ENCODE measurements at regions not wholly inside any gene's neighbourhood (a gene's known extent, or its start where the extent isn't known, plus 50 kb on each side); places are given as distances from the start of the nearest gene placed in this dataset.

DNA sequence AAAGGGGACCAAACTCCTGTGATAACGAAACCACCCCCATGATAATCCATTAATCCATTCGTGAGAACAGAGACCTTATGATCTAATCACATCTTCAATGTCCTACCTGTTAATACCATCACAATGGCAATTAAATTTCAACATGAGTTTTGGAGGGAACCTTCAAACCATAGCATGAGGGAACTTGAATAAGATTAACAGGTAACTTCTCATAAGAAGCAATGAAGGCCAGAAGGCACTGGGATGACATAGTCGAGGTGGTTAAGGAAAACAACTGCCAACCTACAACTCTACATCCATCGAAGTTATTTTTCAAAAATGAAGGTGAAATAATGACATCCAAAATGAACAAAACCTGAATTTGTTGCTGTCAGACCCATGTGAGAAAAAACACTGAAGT is 478.9 kb downstream of the EDEM1 start:
- no peaks in the 10 kb centered on the region for H3K36me3 ChIP-seq (ENCODE audit: control insufficient read depth in 2 of 2, extremely low read depth in 1 of 2, insufficient read depth in 2 of 2, low read length in 2 of 2)
- no peaks in the 10 kb centered on the region for H3K27me3 ChIP-seq (ENCODE audit: control insufficient read depth in 2 of 2, insufficient read depth in 2 of 2, low read length in 2 of 2)
- CTCF ChIA-PET, result no interaction called here
- no peak overlapping the region for H3K4me3 ChIP-seq (replicated peaks in 1 of 3; ENCODE audit: insufficient read depth in 1 of 3, low read depth in 1 of 3, low read length in 3 of 3)
- dilution Hi-C loops (cut with MboI; ENCODE audit: extremely low pct_ligation_motif_present, low sequenced_read_pairs), result no loop called here
- POLR2A ChIA-PET, result no interaction called here
- no TSS peak for BruUV-seq (replicated peaks)
- no peak overlapping the region for H3K27ac ChIP-seq (ENCODE audit: insufficient read depth, low read depth, low read length)
- H3K4me1 ChIP-seq (ENCODE audit: control insufficient read depth, extremely low read depth, insufficient read depth, low read length), result no peaks in the 10 kb centered on the region
- no peaks in the 10 kb centered on the region for H4K20me1 ChIP-seq (replicated peaks; ENCODE audit: control insufficient read depth, extremely low read depth, insufficient read depth, low read length)
- DNase-seq (ENCODE audit: low read depth, low spot score), result no peak
- H3K9me1 ChIP-seq (replicated peaks; ENCODE audit: control insufficient read depth, extremely low read depth, insufficient read depth, low read length), result no peaks in the 10 kb centered on the region
- H3K4me2 ChIP-seq (ENCODE audit: insufficient read depth, low read length), result no peak overlapping the region
- no peak overlapping the region for H2AFZ ChIP-seq (ENCODE audit: low read depth, low read length)
- FAIRE-seq, result no peak
- H3K9ac ChIP-seq (replicated peaks; ENCODE audit: extremely low read depth, insufficient read depth, low read length), result no peak overlapping the region
- H3K79me2 ChIP-seq (ENCODE audit: control insufficient read depth, insufficient read depth, low read length), result no peaks in the 10 kb centered on the region
- peaks cover 6% of the 10 kb centered on the region for H3K9me3 ChIP-seq (replicated peaks; ENCODE audit: control insufficient read depth, insufficient read depth, low read length)
- TF ChIP-seq POLR2A (IDR thresholded peaks at IDR 0.05; ENCODE audit: low read depth, low read length), result no peak
- TF ChIP-seq POLR2AphosphoS5 (IDR thresholded peaks at IDR 0.05; ENCODE audit: insufficient read depth, low read depth, low read length), result no peak
- TF ChIP-seq EZH2 (IDR thresholded peaks at IDR 0.05; ENCODE audit: borderline replicate concordance, low read depth, low read length, severe bottlenecking), result no peak
- no peak for TF ChIP-seq FOS (IDR thresholded peaks at IDR 0.05; ENCODE audit: borderline replicate concordance, insufficient read depth, low read length)
- TF ChIP-seq JUN (IDR thresholded peaks at IDR 0.05; ENCODE audit: borderline replicate concordance, insufficient read depth, insufficient read length, low read depth), result no peak
- no peak for TF ChIP-seq GATA2 (IDR thresholded peaks at IDR 0.05; ENCODE audit: insufficient read depth, insufficient read length, low read depth, low read length)
- TF ChIP-seq MYC (IDR thresholded peaks at IDR 0.05; ENCODE audit: low read depth, low read length), result no peak
- TF ChIP-seq, protein P1, sequence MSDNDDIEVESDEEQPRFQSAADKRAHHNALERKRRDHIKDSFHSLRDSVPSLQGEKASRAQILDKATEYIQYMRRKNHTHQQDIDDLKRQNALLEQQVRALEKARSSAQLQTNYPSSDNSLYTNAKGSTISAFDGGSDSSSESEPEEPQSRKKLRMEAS (IDR thresholded peaks at IDR 0.05; ENCODE audit: insufficient read depth, insufficient read length), result no peak
- no peak for TF ChIP-seq CTCF (IDR thresholded peaks at IDR 0.05; ENCODE audit: extremely low read depth in 1 of 2, insufficient read depth in 1 of 2, low read depth in 1 of 2, low read length in 2 of 2)
- intact Hi-C loops (cut with micrococcal nuclease), result no loop called here

Data from endothelial cell of umbilical vein (primary cell).